ENCODE measurements at regions not wholly inside any gene's neighbourhood (a gene's known extent, or its start where the extent isn't known, plus 50 kb on each side); places are given as distances from the start of the nearest gene placed in this dataset.

DNA sequence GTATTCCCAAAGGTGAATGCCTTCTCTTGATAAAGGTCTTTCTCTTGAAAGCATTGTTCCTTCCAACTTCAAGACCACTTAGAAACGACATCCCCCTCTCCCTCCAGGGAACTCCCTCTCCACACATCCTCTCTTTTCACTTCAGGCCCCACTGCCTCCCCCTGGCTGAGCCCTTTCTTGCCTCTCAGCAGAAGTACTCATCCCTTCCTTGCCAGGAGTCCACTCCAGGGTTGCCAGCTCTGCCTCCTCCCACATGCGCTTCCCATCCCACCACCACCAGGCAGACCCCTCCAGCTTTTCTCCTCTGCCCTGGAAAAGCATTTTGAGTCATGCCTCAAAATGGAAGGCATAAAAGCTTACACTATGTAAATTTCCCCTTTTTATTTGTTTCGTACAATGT is 126.3 kb upstream of the SALL3 start:
- TF ChIP-seq ZNF70 (CRISPR knock-in tag; IDR thresholded peaks at IDR 0.05) (no peak), CSDC2 (CRISPR knock-in tag; IDR thresholded peaks at IDR 0.05) (no peak), ZC3H10 (CRISPR knock-in tag; IDR thresholded peaks at IDR 0.05) (no peak), TCF4 (CRISPR knock-in tag; IDR thresholded peaks at IDR 0.05; ENCODE audit: borderline replicate concordance) (no peak)
- TF ChIP-seq, protein P1, sequence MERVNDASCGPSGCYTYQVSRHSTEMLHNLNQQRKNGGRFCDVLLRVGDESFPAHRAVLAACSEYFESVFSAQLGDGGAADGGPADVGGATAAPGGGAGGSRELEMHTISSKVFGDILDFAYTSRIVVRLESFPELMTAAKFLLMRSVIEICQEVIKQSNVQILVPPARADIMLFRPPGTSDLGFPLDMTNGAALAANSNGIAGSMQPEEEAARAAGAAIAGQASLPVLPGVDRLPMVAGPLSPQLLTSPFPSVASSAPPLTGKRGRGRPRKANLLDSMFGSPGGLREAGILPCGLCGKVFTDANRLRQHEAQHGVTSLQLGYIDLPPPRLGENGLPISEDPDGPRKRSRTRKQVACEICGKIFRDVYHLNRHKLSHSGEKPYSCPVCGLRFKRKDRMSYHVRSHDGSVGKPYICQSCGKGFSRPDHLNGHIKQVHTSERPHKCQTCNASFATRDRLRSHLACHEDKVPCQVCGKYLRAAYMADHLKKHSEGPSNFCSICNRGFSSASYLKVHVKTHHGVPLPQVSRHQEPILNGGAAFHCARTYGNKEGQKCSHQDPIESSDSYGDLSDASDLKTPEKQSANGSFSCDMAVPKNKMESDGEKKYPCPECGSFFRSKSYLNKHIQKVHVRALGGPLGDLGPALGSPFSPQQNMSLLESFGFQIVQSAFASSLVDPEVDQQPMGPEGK (CRISPR knock-in tag; IDR thresholded peaks at IDR 0.05; ENCODE audit: borderline replicate concordance): no peak
